Hepatocyte (in vitro differentiated cells): ENCODE measurements at regions not wholly inside any gene's neighbourhood (a gene's known extent, or its start where the extent isn't known, plus 50 kb on each side); places are given as distances from the start of the nearest gene placed in this dataset.

Experiments
- DNase-seq: peaks from one replicate; pipeline ENCODE4 v3.0.0-alpha.2; 2016; ENCODE audit warnings: low spot score
- H2AFZ ChIP-seq: fragments of 200-600 bp; sonication (generic); 2 replicates; pipeline ENCODE4 v1.6.0; 2016; ENCODE audit warnings: antibody characterized with exemption, mild to moderate bottlenecking
- H3K27ac ChIP-seq: fragments of 200-600 bp; sonication (generic); 2 replicates; pipeline ENCODE4 v1.5.1; 2016; ENCODE audit warnings: mild to moderate bottlenecking
- H3K27me3 ChIP-seq: fragments of 200-600 bp; sonication (generic); 2 replicates; pipeline ENCODE4 v1.6.1; 2016
- H3K36me3 ChIP-seq: fragments of 200-600 bp; sonication (generic); replicated peaks from 2 replicates; pipeline ENCODE4 v1.5.1; 2016; ENCODE audit warnings: low read depth; ENCODE audit not compliant: insufficient read depth
- H3K4me1 ChIP-seq: fragments of 200-600 bp; sonication (generic); 2 replicates; pipeline ENCODE4 v1.5.1; 2016; ENCODE audit warnings: mild to moderate bottlenecking, moderate library complexity; ENCODE audit not compliant: insufficient read depth
- H3K4me2 ChIP-seq: fragments of 200-600 bp; sonication (generic); 2 replicates; pipeline ENCODE4 v1.6.0; 2016
- H3K4me3 ChIP-seq: fragments of 200-600 bp; sonication (generic); 2 replicates; pipeline ENCODE4 v1.5.1; 2016; ENCODE audit warnings: mild to moderate bottlenecking
- H3K79me2 ChIP-seq: fragments of 200-600 bp; sonication (generic); 2 replicates; pipeline ENCODE4 v1.6.0; 2017; ENCODE audit warnings: mild to moderate bottlenecking
- H3K9me2 ChIP-seq: fragments of 200-600 bp; sonication (generic); replicated peaks from 2 replicates; pipeline ENCODE4 v1.6.0; 2017; ENCODE audit warnings: mild to moderate bottlenecking; ENCODE audit not compliant: insufficient read depth
- H3K9me3 ChIP-seq: fragments of 200-600 bp; sonication (generic); 2 replicates; pipeline ENCODE4 v1.5.1; 2016; ENCODE audit warnings: low read depth, mild to moderate bottlenecking
- H4K20me1 ChIP-seq: fragments of 200-600 bp; sonication (generic); 2 replicates; pipeline ENCODE4 v1.6.0; 2016; ENCODE audit warnings: mild to moderate bottlenecking; ENCODE audit not compliant: insufficient read depth, poor library complexity, severe bottlenecking
- CTCF ChIP-seq: fragments of 200-600 bp; sonication (generic); IDR thresholded peaks from 2 replicates; pipeline ENCODE4 v1.5.1; 2016; ENCODE audit warnings: antibody characterized with exemption, mild to moderate bottlenecking; ENCODE audit not compliant: poor library complexity
- EZH2 ChIP-seq: fragments of 200-600 bp; sonication (generic); IDR thresholded peaks from 2 replicates; pipeline ENCODE4 v1.6.1; 2016; ENCODE audit warnings: antibody characterized with exemption, mild to moderate bottlenecking, borderline replicate concordance
- EZH2phosphoT487 ChIP-seq: fragments of 200-600 bp; sonication (generic); IDR thresholded peaks from one replicate; pipeline ENCODE4 v1.6.1; 2018; ENCODE audit warnings: antibody characterized with exemption, mild to moderate bottlenecking, low read depth, moderate library complexity; ENCODE audit not compliant: unreplicated experiment, severe bottlenecking
- WGBS: methylation state at CpG from one replicate; pipeline ENCODE4 v1.1.6; 2016; ENCODE audit warnings: low lambda C conversion rate; ENCODE audit errors: missing lambda C conversion rate; 5-methylcytosine and 5-hydroxymethylcytosine counted together

GRCh38 chr14:48788771-48789170 lies 797.4 kb downstream of the RPS29 start:
- Histone ChIP-seq H3K4me1 (no peaks in the 10 kb centered on the region), H3K27me3 (no peaks in the 10 kb centered on the region), H2AFZ (no peak overlapping the region), H3K36me3 (no peaks in the 10 kb centered on the region), H3K4me3 (no peak overlapping the region), H4K20me1 (no peaks in the 10 kb centered on the region), H3K27ac (no peak overlapping the region), H3K79me2 (no peaks in the 10 kb centered on the region), H3K9me2 (no peaks in the 10 kb centered on the region), H3K4me2 (no peak overlapping the region), H3K9me3 (no peaks in the 10 kb centered on the region)
- 69% methylated on average over 2 of the region's 2 CpGs for WGBS
- DNase-seq = no peak
- TF ChIP-seq EZH2 = no peak
- TF ChIP-seq CTCF = no peak
- TF ChIP-seq EZH2phosphoT487 = no peak

GRCh38 chr14:48786498-48786897 lies 799.7 kb downstream of the RPS29 start:
- Histone ChIP-seq H3K9me3 (no peaks in the 10 kb centered on the region), H4K20me1 (no peaks in the 10 kb centered on the region), H3K4me2 (no peak overlapping the region), H3K27ac (no peak overlapping the region), H3K4me3 (no peak overlapping the region), H3K4me1 (no peaks in the 10 kb centered on the region), H3K36me3 (no peaks in the 10 kb centered on the region), H3K27me3 (no peaks in the 10 kb centered on the region), H3K79me2 (no peaks in the 10 kb centered on the region), H3K9me2 (no peaks in the 10 kb centered on the region), H2AFZ (no peak overlapping the region)
- 88% methylated on average over 2 of the region's 2 CpGs for WGBS
- DNase-seq = no peak
- TF ChIP-seq EZH2 (no peak), EZH2phosphoT487 (no peak)

DNA sequence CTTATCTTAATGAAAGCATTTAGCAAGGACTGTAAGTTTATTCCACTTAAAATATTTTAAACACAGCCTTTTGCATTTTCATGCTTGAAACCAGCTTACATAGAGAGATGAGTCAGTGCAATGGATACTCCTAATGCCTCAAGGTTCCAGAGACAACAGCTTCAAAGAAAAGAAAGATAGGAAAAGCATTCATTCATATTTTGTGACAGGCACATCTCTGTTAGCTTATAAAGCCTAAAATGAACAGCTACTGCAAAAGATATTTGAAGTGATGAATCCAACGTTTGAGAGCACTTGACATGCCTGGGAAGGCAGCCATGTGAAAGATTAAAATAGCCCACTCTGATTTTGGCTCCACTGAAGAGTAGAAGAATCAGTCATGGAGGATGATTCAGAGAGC lies 814.5 kb downstream of the RPS29 start:
- Histone ChIP-seq H3K4me2 (no peak overlapping the region), H3K4me1 (no peaks in the 10 kb centered on the region), H3K79me2 (no peaks in the 10 kb centered on the region), H3K9me2 (no peaks in the 10 kb centered on the region), H3K36me3 (no peaks in the 10 kb centered on the region), H3K4me3 (no peak overlapping the region), H3K9me3 (no peaks in the 10 kb centered on the region), H3K27me3 (no peaks in the 10 kb centered on the region), H2AFZ (no peak overlapping the region), H3K27ac (no peak overlapping the region), H4K20me1 (no peaks in the 10 kb centered on the region)
- 35% methylated on average over 1 of the region's 1 CpG for WGBS
- TF ChIP-seq CTCF (no peak), EZH2 (no peak), EZH2phosphoT487 (no peak)
- no peak for DNase-seq

DNA sequence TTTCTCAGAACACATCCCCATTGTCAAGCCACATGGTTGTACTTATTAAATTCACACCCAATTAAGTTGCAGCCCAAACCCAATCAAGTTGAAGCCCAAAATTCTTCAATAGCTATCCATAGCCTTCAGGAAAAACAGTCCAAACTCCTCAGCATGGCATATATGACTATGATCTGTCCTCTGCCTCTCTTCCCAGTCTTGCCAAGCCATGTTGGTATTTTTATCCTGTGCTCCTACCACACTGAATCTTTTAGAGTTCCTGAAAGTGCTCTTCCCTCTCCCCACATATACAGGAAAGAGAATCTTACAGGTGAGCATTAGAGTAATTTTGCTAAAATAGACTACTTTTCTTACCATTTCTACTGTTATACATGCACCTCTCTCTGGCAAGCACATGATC lies 834.9 kb downstream of the RPS29 start:
- Histone ChIP-seq H4K20me1 (no peaks in the 10 kb centered on the region), H3K4me1 (peaks cover 6% of the 10 kb centered on the region), H3K27ac (no peak overlapping the region), H3K9me2 (no peaks in the 10 kb centered on the region), H3K36me3 (no peaks in the 10 kb centered on the region), H3K4me3 (no peak overlapping the region), H3K27me3 (no peaks in the 10 kb centered on the region), H3K9me3 (no peaks in the 10 kb centered on the region), H3K4me2 (no peak overlapping the region), H3K79me2 (no peaks in the 10 kb centered on the region), H2AFZ (no peak overlapping the region)
- no peak for TF ChIP-seq CTCF
- no peak for TF ChIP-seq EZH2
- TF ChIP-seq EZH2phosphoT487 = no peak
- DNase-seq = no peak
